GM19468 (cell line): ENCODE measurements at regions not wholly inside any gene's neighbourhood (a gene's known extent, or its start where the extent isn't known, plus 50 kb on each side); places are given as distances from the start of the nearest gene placed in this dataset.

Source experiments
- ATAC-seq: cut with Tn5 transposase; IDR thresholded peaks from one replicate; pipeline ENCODE4 v1.9.1; 2021; ENCODE audit warnings: mild to moderate bottlenecking, moderate library complexity, moderate number of reproducible peaks; ENCODE audit not compliant: unreplicated experiment; ENCODE audit errors: extremely low read depth

DNA sequence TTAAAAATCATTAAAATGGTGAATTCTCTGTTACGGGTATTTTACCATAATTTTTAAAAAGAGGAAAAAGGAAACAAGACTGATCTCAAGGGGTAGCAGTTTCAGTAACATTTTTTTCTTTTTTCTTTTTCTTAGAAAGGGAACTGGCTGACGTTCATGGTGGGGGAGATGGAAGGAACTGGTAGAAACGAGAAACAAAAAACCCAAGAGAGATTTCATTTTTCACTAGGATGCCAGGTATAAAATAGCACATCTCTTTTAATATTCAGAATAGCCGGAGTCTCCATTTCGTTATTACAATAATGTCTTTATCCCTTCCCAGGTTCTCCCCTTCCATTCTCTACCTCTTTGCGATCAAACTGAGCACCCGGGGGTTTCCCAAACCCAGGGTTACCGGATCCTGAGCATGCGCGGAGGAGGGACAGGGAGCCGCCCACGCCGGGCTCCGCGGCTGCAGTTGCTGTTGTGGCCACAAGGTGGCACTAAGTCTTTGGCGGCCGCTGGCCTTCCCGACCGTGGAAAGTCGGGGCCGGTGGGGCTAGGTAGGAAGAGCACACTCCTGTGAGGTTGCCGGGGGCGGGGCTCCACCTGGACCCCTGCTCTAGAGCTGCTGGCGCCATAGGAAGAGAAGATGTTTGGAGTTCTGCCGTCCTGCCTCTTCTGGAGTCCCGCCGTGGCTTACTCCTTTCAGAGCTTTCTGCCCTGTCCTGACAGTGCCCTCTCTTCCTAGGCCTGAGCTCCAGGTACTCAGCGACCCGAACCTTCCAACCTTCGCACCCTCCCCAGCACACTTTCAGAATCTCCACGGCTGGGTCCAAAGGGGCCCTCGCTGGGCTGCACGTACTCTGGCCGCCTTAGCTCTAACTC, 146.8 kb downstream of the SH3BGRL2 start:
- ATAC-seq, result peak; percentile 88

- ATAC-seq, result no peak
Observed at GRCh38 chr6:79776076-79776475, 144.9 kb downstream of the SH3BGRL2 start.

DNA sequence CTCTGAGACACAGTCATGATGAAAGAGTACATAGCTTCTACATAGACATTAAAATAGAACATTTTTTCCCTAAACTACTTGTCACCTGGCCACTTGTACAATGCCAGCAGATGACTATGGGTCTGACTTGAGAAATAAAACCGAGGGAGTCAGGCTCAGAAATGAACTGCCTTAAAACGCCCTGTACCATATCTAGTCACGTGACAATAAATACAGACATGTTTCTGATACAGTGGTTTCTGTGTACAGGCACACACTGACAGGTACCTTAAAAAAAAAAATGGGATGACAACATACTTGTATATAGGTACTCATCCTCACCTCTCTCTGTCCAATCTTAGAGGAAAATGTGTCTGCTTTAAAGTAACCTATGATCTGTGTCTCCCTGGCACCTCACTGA, 144.1 kb downstream of the SH3BGRL2 start:
- ATAC-seq, result no peak

- no peak for ATAC-seq
Observed at GRCh38 chr6:79764747-79765146, 133.6 kb downstream of the SH3BGRL2 start.

GRCh38 chr6:79763301-79763700, 132.2 kb downstream of the SH3BGRL2 start:
- no peak for ATAC-seq

- no peak for ATAC-seq
Observed at GRCh38 chr6:79762370-79762769, 131.2 kb downstream of the SH3BGRL2 start.

DNA sequence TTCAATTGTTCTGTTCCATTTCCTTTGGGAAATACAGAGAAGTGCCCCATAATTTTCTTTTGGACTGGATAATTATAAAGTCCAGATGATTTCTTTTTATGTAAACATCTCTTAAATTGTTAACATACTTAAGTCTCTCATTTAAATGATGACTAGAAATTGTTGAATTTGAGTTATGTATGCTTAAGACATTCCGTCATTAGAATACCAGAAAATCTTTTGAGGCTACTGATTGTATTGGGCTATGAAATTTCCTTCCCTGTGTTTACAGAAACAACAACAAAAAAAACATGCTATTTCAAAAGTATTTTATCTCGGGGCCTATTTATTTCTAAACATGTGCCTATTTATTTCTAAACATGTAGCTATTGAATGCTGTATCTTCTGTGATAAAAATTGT, 125.4 kb downstream of the SH3BGRL2 start:
- no peak for ATAC-seq

- ATAC-seq, result no peak
Observed at GRCh38 chr6:79755967-79756366, 124.8 kb downstream of the SH3BGRL2 start.
